ENCODE measurements at regions not wholly inside any gene's neighbourhood (a gene's known extent, or its start where the extent isn't known, plus 50 kb on each side); places are given as distances from the start of the nearest gene placed in this dataset.
"Not testable (repeated sequence)": the region's sequence is repeated elsewhere in the genome, so short reads cannot be mapped to it uniquely, and the experiment has no call there.

- no peaks in the 10 kb centered on the region for H3K4me1 ChIP-seq
- H3K4me3 ChIP-seq, result no peak overlapping the region
- no peak for TF ChIP-seq CTCF (IDR thresholded peaks at IDR 0.05; ENCODE audit: borderline replicate concordance)
- no peaks in the 10 kb centered on the region for H3K27me3 ChIP-seq (ENCODE audit: low read depth)
- no peaks in the 10 kb centered on the region for H3K36me3 ChIP-seq
- H3K27ac ChIP-seq (replicated peaks), result no peak overlapping the region
- DNase-seq, result no peak
- no peaks in the 10 kb centered on the region for H3K9me3 ChIP-seq (replicated peaks)
- intact Hi-C loops (cut with micrococcal nuclease), result no loop called here
Observed at GRCh38 chr13:46476174-46476573, 76.8 kb upstream of the LRCH1 start.

DNA sequence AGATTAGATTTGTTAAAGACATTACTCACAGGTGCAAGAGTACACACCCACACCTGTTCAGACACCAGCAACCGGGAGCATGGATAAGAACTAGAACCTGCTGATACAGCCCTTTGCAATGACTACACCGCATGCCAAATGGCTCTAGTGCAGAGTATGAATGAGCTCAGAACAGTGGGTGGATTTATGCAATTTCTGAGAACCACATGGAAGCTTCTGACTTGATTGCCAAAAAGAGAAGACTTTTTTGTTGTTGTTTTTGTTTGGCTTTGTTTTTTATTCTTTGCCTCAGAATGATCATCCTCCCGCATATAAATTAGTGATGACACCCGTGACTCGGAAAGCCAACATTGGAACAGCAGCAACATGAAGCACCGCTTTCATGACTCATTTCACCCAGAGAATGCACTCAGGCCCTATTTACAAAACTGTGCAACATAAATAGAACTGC, 77.4 kb upstream of the LRCH1 start:
- Histone ChIP-seq H3K9me3 (replicated peaks) (no peaks in the 10 kb centered on the region), H3K4me1 (no peaks in the 10 kb centered on the region), H3K27me3 (ENCODE audit: low read depth) (no peaks in the 10 kb centered on the region), H3K36me3 (no peaks in the 10 kb centered on the region), H3K27ac (replicated peaks) (no peak overlapping the region), H3K4me3 (no peak overlapping the region)
- TF ChIP-seq CTCF (IDR thresholded peaks at IDR 0.05; ENCODE audit: borderline replicate concordance), result no peak
- intact Hi-C loops (cut with micrococcal nuclease), result no loop called here
- DNase-seq, result no peak

DNA sequence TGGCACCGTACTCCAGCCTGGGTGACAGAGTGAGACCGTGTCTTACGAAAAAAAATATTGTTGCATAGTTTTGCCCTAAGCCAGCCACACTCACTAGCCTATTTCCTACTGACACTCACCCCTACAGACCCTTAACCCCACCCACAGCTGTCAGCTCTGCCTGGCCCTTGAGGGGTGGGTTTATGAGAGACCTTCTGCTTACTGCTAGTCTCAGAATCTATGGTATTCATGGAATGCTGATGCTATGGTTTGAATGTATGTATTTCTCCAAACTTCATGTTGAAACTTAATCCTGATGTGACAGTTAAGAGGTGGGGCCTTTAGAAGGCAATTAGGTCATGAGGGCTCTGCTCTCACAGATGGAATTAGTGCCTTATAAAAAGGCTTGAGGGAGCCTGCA, 79.2 kb upstream of the LRCH1 start:
- Histone ChIP-seq H3K27me3 (ENCODE audit: low read depth) (no peaks in the 10 kb centered on the region), H3K36me3 (no peaks in the 10 kb centered on the region), H3K4me1 (no peaks in the 10 kb centered on the region), H3K27ac (replicated peaks) (no peak overlapping the region), H3K9me3 (replicated peaks) (no peaks in the 10 kb centered on the region), H3K4me3 (no peak overlapping the region)
- intact Hi-C loops (cut with micrococcal nuclease), result no loop called here
- no peak for DNase-seq
- TF ChIP-seq CTCF (IDR thresholded peaks at IDR 0.05; ENCODE audit: borderline replicate concordance), result no peak

- intact Hi-C loops (cut with micrococcal nuclease), result no loop called here
- Histone ChIP-seq H3K4me1 (no peaks in the 10 kb centered on the region), H3K9me3 (replicated peaks) (no peaks in the 10 kb centered on the region), H3K27me3 (ENCODE audit: low read depth) (no peaks in the 10 kb centered on the region), H3K4me3 (no peak overlapping the region), H3K36me3 (no peaks in the 10 kb centered on the region), H3K27ac (replicated peaks) (no peak overlapping the region)
- no peak for TF ChIP-seq CTCF (IDR thresholded peaks at IDR 0.05; ENCODE audit: borderline replicate concordance)
- no peak for DNase-seq
Observed at GRCh38 chr13:46472384-46472783, 80.6 kb upstream of the LRCH1 start.

DNA sequence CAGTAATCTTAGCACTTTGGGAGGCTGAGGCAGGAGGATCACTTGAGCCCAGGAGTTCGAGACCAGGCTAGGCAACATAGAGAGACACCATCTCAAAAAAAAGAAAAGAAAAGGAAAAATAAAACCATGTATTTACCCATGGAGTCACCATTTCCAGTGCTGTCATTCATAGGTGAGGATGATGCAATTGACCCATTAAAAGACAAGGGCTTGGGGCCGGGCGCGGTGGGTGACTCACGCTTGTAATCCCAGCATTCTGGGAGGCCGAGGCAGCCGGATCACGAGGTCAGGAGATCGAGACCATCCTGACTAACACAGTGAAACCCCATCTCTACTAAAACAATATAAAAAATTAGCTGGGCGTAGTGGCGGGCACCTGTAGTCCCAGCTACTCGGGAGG, 82.6 kb upstream of the RUBCNL start:
- H3K9me3 ChIP-seq (replicated peaks); DNase-seq; H3K36me3 ChIP-seq; H3K4me3 ChIP-seq; H3K27me3 ChIP-seq (ENCODE audit: low read depth); intact Hi-C loops (cut with micrococcal nuclease); H3K4me1 ChIP-seq; H3K27ac ChIP-seq (replicated peaks): not testable (repeated sequence)

DNA sequence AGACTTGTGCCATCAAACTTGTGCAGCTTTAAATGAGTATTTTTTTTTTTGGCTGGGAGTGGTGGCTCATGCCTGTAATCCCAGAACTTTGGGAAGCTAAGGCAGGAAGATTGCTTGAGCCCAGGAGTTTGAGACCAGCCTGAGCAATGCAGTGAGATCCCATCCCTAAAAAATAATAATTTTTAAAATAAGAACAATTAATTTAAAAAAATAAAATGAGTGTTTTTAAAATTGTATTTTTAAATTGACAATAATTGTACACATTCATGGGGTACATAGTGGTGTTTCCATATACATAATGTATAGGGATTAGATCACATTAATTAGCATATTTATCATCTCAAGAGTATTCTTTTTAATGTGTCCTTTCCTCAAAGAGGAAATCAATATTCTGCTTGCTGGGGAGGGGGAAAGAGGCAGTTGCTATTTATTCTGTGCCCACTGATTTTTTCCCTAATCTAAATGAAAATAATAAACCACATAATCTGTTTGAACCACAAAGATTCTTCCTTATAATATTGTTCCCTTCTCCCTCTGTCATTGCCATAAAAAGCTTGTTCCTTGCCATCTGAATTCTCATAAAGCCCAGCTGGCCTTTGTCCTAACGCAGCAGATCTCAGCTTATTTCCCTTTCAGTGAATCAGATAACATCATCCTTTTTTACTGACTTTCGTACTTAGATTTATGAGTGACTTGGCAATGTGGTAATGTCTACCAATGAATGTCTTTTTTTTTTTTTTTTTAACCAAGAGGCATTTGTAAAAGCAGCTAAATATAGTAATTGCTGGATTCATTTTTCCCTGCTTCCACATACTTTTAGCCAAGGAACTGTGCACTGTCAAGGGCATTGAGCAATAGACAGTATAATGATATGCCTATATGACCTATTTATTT, 81.8 kb upstream of the RUBCNL start:
- no peak for DNase-seq
- H3K27ac ChIP-seq (replicated peaks), result no peak overlapping the region

GRCh38 chr13:46467694-46468093, 80.6 kb upstream of the RUBCNL start:
- intact Hi-C loops (cut with micrococcal nuclease); DNase-seq; H3K4me3 ChIP-seq; H3K36me3 ChIP-seq; H3K27ac ChIP-seq (replicated peaks); H3K9me3 ChIP-seq (replicated peaks); H3K27me3 ChIP-seq (ENCODE audit: low read depth); H3K4me1 ChIP-seq: not testable (repeated sequence)

More for the DNA sequence above, 81.8 kb upstream of the RUBCNL start:
- Histone ChIP-seq H3K27me3 (ENCODE audit: low read depth) (peaks cover under 1% of the 10 kb centered on the region), H3K4me1 (no peaks in the 10 kb centered on the region), H3K9me3 (replicated peaks) (no peaks in the 10 kb centered on the region), H3K4me3 (no peak overlapping the region), H3K36me3 (no peaks in the 10 kb centered on the region)
- no peak for TF ChIP-seq CTCF (IDR thresholded peaks at IDR 0.05; ENCODE audit: borderline replicate concordance)
- intact Hi-C loops (cut with micrococcal nuclease), result no loop called here

DNA sequence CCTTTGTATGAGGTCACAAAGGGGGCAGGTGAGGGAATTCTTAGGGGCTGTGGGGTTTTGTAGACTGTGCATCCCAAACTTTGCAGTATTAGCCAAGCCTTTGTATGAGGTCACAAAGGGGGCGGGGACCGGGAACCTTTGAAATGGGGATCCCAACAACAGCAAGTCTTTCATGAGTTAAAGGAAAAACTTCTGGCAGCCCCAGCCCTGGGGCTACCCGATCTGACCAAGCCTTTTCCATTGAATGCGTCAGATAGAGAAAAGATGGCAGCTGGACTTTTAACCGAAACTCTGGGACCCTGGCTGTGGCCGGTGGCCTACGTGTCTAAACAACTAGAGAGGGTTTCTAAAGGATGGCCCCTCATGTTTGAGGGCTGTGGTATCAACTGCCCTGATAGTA, 79.0 kb upstream of the RUBCNL start:
- H3K4me1 ChIP-seq; intact Hi-C loops (cut with micrococcal nuclease); H3K27ac ChIP-seq (replicated peaks); H3K36me3 ChIP-seq; H3K4me3 ChIP-seq; DNase-seq; H3K9me3 ChIP-seq (replicated peaks); H3K27me3 ChIP-seq (ENCODE audit: low read depth): not testable (repeated sequence)

All from left ventricle myocardium inferior (tissue), 1 donor.